NOMO-1 treated with DMSO at 0.1 percent for 48 hours (cell line): ENCODE measurements at regions not wholly inside any gene's neighbourhood (a gene's known extent, or its start where the extent isn't known, plus 50 kb on each side); places are given as distances from the start of the nearest gene placed in this dataset.

Experiments
- DNase-seq: peaks from one replicate; lab custom pipeline; 2025; ENCODE audit not compliant: unreplicated experiment; lab: John Stamatoyannopoulos, UW

GRCh38 chr21:16342932-16343331, 613.1 kb downstream of the USP25 start:
- no peak for DNase-seq

DNA sequence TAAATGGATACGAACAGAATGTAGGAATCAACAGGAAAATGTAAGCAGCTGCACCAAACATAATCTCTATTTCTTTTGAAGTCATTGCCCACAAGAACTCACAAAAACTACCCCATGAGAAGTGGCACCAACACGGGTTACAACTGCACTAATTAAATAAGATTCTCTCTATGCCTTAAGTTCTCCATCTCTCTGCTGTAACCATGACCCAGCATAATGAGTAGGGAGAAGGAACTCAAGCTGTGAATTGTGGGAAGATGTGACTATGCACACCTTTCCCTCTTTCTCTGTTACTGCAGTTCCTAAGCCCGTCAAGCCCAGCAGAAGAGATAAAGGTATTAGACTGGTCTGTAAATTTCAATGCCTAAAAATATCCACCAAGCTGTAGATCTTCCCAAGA, 614.0 kb downstream of the USP25 start:
- DNase-seq = no peak

DNA sequence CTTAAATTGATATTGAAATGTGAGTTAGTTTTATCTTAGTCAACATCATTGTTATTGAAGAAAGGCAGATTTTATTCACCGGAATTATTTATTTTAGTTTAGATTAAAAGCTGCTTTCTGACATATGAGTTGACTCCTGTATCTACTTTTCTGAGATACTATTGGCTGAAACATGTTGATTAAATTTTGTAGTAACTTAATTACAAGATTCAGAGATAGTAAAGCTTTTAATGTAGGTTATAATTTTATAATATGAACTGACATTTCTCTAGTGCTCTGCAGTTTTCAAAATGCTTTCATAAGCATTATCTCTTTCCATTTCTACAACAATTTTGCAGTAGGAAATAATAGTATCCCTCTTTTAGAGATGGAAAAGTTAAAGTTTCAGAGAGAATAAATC, 616.0 kb downstream of the USP25 start:
- DNase-seq = no peak

DNA sequence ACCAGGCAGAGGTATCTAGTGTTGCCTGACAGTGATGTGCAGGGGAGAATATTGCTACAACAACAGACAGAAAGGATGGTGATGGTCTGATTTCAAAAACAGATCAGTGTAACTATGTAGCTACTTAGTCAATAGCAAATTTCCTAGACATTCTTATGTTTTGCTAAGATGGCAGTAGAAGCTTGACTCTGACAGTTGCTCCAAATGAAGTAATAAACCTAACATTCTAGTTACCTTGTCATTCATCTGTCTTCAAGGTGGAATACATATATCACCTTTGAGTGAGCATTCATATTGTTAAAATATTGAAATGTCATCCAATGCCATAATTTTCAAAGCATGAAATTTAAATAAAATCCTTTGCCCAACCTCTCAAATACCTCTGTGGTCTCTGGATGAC, 617.4 kb downstream of the USP25 start:
- no peak for DNase-seq

DNA sequence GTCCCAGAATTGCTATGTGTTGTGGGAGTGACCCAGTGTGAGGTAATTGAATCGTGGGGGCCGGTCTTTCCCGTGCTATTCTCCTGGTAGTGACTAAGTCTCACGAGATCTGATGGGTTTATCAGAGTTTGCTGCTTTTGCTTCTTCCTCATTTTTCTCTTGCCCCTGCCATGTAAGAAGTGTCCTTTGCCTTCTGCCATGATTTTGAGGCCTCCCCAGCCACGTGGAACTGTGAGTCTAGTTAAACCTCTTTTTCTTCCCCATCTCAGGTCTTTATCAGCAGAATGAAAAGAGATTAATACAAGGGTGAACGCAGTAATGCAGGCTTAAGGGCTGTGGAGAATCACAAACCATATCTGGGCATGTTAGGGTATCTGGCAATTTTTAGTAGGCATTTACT, 624.0 kb downstream of the USP25 start:
- no peak for DNase-seq

GRCh38 chr21:16357994-16358393, 628.2 kb downstream of the USP25 start:
- no peak for DNase-seq

DNA sequence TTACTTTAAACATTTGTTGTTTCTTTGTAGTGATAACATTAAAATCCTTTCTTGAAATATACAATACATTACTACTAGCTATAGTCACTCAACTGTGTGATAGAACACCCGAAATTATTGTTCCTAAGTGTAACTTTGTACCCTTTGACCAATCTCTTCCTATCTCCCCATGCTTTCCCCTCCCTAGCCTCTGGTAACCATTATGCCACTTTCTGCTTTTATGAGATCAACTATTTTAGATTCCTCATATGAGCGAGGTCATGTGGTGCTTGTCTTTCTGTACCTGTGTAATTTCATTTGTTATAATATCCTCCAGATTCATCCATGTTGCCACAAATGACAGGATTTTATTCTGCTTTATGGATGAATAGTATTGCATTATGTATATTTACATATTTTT, 629.0 kb downstream of the USP25 start:
- DNase-seq = no peak

- DNase-seq = no peak
Measured at GRCh38 chr21:16363100-16363499, 633.3 kb downstream of the USP25 start.

DNA sequence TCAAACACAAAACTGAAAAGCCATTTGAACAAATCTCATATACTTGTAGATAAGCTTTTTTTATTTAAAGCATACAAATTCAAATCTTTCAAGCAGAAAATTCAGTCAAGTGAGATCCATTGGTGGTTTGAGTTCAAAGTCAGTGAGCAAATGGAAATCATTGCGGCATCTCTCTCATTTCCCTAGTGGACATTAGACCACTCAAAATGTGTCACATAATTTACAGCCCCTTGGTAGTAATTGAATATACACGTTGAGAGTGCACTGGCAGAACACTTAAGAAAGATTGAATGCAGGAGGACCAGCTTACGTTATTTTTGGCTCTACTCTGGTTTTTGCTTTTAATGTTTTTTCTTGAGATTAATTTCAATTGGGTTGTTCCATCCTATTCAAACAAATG, 633.7 kb downstream of the USP25 start:
- DNase-seq = no peak

GRCh38 chr21:16366207-16366606, 636.4 kb downstream of the USP25 start:
- no peak for DNase-seq

DNA sequence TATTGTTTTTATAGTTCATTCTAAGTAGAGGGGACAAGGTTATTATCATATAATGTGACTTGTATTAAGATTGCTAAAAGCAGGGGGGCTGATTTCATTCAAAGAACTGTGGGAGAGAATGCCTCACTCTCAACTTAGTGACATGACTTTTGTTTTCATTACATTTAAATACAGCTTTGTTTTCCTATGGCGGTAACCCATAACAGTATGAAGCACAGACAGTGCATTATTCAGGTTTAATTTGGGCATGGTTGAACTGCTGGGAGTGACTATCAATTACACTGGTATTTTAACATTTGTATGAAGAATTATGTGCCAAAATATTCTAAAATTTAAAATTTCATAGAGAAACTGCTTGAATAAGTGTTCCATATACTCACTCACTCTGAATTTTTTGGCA, 637.3 kb downstream of the USP25 start:
- no peak for DNase-seq

GRCh38 chr21:16370186-16370585, 640.4 kb downstream of the USP25 start:
- no peak for DNase-seq

DNA sequence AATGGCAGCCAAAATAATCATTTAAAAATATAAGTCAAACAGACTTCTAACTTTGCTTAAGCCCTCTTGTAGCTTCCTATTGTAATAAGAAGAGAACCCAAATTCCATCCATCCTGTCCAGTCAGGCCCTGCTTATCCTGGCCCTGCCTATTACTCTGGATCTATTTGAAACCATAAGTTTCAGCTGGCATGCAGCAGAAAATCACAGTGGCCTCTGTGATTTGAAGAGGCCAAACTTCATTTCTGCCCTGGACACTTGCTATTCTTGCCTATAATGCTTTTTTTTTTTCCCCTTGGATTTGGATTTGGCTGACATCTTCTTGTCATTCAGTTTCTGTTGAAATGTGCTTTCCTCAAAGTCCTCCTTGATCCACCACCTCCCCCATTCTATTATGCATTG, 642.8 kb downstream of the USP25 start:
- no peak for DNase-seq

GRCh38 chr21:16376673-16377072, 646.9 kb downstream of the USP25 start:
- no peak for DNase-seq

- no peak for DNase-seq
Measured at GRCh38 chr21:16377120-16377658, 647.4 kb downstream of the USP25 start.

DNA sequence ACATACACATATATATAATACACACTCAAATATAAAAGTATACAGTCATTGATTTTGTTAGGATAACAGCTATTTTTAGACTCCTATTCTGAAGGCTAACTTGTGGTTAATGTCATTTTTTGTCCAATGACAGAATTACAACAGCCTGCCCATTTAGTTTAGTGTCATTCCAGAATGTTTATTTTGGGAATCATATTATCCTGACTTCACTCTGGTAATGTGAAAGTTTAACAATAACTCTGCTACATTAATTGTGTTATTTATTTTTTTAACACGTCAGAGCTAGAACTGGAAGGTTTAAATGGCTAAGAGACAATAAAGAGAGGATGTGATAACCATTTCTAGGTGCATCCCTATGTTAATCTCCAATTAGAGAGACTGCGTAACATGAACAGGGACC, 648.1 kb downstream of the USP25 start:
- no peak for DNase-seq

DNA sequence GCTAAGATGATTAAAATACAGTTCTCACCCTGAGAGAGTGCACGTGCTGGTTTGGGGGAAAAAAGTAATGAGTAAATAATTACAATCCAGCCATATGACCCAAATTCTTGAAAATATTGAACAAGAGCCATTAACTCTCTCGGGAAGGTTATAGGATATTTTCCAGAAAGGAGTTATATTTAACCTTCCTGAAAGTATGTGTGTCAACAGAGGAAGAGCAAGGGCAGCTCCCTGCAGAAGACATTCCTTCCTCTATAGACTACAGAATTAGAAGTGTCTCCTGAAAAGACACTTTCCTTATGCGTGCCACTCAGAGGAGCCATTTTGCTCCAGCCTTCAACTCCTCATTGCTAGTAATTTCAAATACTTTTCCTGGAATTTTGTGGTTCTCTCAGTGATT, 648.7 kb downstream of the USP25 start:
- DNase-seq = no peak

GRCh38 chr21:16388291-16388690, 658.5 kb downstream of the USP25 start:
- no peak for DNase-seq

- no peak for DNase-seq
Measured at GRCh38 chr21:16388911-16389560, 659.3 kb downstream of the USP25 start.

DNA sequence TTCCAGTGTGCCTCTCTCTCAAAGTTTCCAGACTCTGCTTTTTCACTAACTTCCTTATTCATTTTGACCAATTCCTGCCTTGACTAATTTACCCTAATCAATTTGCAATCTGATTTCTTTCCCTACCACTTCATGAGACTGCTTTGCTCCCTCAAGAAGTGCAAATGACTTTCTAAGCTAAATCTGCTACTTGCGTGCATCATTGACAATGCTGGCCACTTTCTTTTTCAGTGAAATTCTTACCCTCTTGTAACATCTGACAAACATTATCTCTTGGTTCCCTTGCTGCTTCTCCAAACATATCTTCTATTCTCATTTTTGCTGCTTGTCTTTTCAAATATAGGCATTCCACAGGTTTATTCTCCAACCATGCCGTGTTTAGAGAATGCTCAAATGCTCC, 659.9 kb downstream of the USP25 start:
- no peak for DNase-seq

GRCh38 chr21:16395285-16395684, 665.5 kb downstream of the USP25 start:
- DNase-seq = no peak

GRCh38 chr21:16402752-16403151, 673.0 kb downstream of the USP25 start:
- DNase-seq = no peak

- no peak for DNase-seq
Measured at GRCh38 chr21:16404776-16405175, 675.0 kb downstream of the USP25 start.
